ENCODE measurements at regions not wholly inside any gene's neighbourhood (a gene's known extent, or its start where the extent isn't known, plus 50 kb on each side); places are given as distances from the start of the nearest gene placed in this dataset.

DNA sequence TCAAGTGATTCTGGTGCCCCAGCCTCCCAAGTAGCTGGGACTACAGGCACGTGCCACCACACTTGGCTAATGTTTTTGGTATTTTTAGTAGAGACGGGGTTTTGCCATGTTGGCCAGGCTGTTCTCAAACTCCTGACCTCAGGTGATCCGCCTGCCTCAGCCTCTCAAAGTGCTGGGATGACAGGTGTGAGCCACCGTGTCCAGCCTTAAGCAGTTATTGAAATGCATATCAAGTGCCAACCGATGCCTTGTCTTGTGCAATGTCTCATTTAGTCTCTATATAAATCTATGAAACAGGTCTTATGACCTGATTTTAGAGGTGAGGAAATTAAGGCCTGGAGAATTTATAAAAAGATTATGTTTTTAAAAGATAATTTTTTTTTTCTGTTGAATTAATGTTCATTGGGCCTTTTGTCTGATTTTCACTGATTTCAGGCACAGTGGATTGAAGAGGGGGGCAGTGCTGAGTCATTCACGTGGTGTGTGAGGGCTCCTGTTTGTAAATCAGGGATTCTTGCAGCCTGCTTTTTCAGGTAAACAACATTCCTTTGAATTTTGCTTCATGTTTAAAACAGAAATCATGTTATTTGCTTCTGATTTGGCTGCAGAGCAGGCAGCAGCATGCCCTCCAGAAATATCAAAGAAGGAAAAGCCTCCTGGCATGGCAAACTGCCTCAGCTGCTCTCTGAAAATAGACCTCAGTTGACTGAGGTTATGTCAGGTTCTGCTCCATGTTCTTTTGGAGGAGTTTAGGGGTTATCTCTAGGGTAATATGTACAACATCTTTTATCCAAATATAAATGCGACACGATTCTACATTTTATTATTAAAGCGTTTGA is 407.0 kb upstream of the RGMA start:
- TF ChIP-seq, protein P1, sequence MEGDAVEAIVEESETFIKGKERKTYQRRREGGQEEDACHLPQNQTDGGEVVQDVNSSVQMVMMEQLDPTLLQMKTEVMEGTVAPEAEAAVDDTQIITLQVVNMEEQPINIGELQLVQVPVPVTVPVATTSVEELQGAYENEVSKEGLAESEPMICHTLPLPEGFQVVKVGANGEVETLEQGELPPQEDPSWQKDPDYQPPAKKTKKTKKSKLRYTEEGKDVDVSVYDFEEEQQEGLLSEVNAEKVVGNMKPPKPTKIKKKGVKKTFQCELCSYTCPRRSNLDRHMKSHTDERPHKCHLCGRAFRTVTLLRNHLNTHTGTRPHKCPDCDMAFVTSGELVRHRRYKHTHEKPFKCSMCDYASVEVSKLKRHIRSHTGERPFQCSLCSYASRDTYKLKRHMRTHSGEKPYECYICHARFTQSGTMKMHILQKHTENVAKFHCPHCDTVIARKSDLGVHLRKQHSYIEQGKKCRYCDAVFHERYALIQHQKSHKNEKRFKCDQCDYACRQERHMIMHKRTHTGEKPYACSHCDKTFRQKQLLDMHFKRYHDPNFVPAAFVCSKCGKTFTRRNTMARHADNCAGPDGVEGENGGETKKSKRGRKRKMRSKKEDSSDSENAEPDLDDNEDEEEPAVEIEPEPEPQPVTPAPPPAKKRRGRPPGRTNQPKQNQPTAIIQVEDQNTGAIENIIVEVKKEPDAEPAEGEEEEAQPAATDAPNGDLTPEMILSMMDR (IDR thresholded peaks at IDR 0.05; ENCODE audit: low read depth, low read length): no peak
- no peak for DNase-seq (ENCODE audit: extremely low read depth, low read depth)

DNA sequence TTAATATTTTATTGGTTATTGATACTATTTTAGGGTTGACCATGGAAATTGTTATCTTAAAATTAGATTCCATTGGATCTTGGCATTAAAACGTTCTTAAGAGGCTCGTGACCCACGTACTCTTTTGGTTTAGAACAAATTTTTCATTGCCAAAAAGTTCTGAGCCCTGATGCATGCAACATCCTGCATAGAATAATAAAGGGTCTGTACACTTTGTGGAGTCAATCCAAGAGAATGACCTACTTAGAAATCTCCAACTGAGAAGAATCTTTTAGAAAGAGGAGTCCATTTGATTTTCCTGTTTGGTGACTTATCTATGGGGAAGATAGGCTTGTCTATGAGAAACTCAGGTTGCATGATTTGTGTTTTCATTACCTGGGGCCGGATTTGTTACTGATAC is 404.2 kb upstream of the RGMA start:
- TF ChIP-seq, protein P1 (IDR thresholded peaks at IDR 0.05; ENCODE audit: low read depth, low read length): no peak
- no peak for DNase-seq (ENCODE audit: extremely low read depth, low read depth)

DNA sequence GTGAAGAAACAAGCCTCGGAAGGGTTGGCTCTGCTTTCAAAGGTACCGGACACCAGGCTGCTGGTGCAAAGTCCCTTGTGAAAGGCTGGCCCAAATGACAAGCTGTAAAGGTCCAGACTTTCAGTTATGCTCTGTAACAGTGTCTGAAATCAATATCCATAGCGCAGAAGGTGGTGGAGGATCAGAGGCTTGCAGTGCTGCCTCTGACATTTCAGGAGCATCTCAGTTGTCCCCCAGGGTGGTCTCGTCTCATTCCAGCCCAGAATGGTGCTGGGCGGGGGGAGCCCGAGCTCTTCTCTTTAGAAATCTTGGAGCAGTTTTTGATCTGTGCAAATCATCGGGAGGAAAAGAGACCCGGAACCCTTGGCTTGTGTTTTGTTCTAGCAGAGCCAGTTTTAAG is 402.3 kb upstream of the RGMA start:
- no peak for DNase-seq (ENCODE audit: extremely low read depth, low read depth)
- TF ChIP-seq, protein P1 (IDR thresholded peaks at IDR 0.05; ENCODE audit: low read depth, low read length): no peak

DNA sequence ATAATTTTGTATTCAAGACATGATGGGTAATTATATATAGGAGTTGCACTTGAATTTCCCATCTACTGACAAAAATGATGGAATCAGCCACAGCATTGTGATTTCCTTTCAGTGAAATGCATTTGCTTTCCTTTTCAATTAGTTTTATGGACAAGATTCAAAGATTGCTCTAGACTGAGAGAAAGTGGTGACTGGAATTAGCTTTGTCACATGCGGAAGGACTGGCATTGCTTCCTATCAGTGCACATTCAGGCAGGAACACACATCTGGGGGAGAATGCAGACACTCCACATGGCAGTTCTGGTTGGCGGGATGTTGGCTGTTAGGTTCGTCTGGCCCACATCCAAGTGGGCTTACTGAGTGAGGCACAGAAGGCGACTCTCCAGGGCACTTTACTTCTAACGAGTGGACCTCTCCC is 399.3 kb upstream of the RGMA start:
- no peak for DNase-seq (ENCODE audit: extremely low read depth, low read depth)
- TF ChIP-seq, protein P1 (IDR thresholded peaks at IDR 0.05; ENCODE audit: low read depth, low read length): no peak

DNA sequence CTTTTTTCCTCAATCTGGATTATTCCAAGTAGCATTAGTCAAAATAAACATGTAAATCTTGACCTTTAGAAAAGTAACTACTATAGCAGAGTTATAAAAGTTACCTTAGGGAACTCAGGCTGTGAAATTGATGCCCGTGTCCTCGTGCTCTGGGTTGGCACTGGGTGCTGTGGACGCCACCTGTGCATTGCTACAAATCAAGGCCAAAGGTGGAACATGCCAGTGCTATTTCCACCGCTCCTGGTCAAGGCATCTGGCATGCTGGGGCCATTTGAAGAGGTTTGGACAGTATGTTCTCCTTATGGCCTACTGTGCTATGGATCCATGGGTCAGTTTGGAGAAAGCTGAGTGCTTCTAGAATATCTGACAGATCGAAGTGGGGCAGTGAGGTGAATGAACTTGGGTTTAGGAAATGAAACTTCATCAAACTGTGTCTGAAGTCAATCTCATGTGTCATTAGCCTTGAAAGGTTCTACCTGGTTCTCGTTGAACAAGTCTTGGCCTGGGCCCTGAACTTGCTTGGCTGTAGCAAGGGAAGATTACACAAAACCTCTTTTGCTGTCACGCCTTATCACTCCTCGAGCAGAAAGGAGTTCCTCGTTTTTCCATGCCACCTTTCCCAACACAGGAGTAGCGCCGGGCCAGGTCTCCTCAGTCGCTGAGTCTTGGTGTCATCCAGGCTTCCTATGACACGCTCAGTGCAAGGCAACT is 397.6 kb upstream of the RGMA start:
- DNase-seq (ENCODE audit: extremely low read depth, low read depth): no peak
- TF ChIP-seq, protein P1 (IDR thresholded peaks at IDR 0.05; ENCODE audit: low read depth, low read length): no peak

DNA sequence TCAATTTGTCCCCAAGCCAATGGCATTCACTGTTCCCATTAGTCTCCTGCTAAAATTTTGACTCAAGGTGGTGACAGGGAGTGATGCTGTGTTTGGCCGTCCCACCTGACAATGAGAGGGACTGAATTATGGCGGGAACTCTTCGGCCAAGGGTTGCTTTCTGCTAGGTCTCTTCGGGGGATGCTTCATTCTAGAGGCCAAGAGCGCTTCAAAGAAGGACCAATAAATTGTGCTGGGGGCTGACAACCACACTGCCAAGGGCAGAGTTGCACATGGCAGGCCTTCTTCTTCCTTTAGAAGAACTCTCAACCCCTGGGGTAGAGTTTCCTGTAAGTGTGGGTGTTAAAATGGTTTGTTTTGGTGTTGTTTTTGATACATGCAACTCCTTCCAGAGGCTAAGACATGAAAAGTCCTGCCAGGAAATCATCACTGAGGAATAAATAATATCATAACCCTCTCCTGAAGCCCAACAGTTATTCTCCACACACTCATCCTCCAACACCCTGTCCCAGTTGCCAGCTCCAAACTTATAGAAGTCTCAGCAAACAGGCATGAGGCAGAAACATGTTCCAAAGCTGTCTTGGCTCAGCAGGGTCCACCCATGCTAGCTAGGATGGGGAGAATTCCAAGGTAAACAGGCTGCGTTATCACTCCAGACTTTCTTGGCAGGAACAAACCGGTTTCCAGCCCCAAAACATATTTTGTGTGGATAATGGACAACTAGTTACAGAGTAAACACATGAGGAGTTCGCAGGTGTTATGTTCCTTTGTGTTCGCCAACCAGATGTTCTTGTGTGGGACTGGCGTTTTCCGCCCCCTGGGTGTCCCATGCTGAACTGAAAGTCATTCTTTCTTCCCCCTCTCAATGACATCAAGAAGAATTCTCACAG is 396.7 kb upstream of the RGMA start:
- TF ChIP-seq, protein P1 (IDR thresholded peaks at IDR 0.05; ENCODE audit: low read depth, low read length): no peak
- no peak for DNase-seq (ENCODE audit: extremely low read depth, low read depth)

Measured in AG09319 (cell line).